ENCODE measurements at regions not wholly inside any gene's neighbourhood (a gene's known extent, or its start where the extent isn't known, plus 50 kb on each side); places are given as distances from the start of the nearest gene placed in this dataset.

DNA sequence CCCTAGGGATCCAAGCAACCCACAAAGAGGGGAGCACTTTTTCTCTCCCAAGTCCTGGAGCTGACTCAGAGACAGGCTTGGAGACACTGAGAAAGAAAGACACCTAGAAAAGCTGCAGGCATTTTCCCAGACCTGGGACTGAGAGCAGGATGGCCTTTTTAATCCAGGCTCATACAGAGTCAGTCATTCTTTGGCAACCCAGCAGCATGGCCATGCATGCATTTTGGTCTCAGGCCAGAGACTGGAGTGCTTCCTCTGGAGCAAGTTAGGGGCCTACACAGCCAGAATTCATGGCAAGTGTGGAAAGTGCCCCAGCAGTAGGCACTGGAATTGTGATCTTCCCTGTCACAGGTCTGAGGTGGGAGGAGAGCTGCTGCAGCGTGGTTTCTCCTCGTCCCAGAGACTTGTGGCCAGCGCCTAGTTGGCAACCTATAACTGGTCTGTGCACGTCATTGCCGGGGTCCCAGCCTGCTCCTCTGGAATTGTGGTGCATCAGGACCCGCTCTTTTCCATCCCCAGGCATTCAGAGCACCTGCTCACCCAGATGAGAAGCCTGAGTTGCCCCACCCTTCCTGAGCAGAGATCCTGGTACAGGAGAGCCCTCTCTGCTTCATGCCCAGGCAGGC is 231.9 kb upstream of the RAB6C start:
- no peak for TF ChIP-seq CTCF (IDR thresholded peaks at IDR 0.05; ENCODE audit: low read depth, low read length, missing control alignments)
- H3K4me3 ChIP-seq (replicated peaks; ENCODE audit: low read depth, low read length): no peak overlapping the region
- no peak for DNase-seq (ENCODE audit: extremely low read depth, low read depth)

GRCh38 chr2:129748250-129748649 is 231.2 kb upstream of the RAB6C start:
- no peak for TF ChIP-seq CTCF (IDR thresholded peaks at IDR 0.05; ENCODE audit: low read depth, low read length, missing control alignments)
- no peak overlapping the region for H3K4me3 ChIP-seq (replicated peaks; ENCODE audit: low read depth, low read length)
- DNase-seq (ENCODE audit: extremely low read depth, low read depth): no peak

DNA sequence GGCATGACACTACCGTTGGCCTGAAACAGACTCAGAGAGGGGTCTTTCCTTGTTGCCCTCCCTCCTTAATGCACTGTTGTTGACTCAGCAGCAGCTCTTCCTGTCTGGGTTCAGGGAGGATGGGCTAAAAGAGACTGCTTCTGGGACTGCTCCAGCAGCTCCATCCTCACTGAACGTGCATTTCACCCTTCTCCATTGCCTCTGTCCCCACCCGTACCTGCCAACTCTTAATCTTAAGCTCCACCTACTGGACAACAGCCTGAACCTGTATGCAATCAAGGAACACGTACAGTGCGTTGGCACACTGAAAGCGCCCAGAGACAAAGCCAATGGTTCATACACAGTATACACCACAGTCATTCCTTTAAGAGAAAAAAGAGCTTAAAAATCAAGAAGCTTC is 230.8 kb upstream of the RAB6C start:
- DNase-seq (ENCODE audit: extremely low read depth, low read depth): no peak
- no peak overlapping the region for H3K4me3 ChIP-seq (replicated peaks; ENCODE audit: low read depth, low read length)
- no peak for TF ChIP-seq CTCF (IDR thresholded peaks at IDR 0.05; ENCODE audit: low read depth, low read length, missing control alignments)

DNA sequence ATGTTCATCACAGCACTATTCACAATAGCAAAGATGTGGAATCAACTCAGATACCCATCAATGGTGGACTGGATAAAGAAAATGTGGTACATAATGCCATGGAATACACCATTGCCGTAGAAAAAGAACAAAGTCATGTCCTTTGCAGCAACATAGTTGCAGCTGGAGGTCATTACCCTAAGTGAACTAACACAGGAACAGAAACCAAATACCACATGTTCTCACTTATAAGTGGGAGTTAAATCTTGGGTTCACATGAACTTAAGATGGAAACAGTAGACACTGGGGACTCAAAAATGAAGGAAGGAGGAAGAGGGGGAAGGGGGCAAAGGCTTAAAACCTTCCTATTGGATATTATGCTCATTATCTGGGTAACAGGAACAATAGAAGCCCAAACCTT is 228.1 kb upstream of the RAB6C start:
- TF ChIP-seq CTCF (IDR thresholded peaks at IDR 0.05; ENCODE audit: low read depth, low read length, missing control alignments): no peak
- DNase-seq (ENCODE audit: extremely low read depth, low read depth): no peak
- H3K4me3 ChIP-seq (replicated peaks; ENCODE audit: low read depth, low read length): no peak overlapping the region

DNA sequence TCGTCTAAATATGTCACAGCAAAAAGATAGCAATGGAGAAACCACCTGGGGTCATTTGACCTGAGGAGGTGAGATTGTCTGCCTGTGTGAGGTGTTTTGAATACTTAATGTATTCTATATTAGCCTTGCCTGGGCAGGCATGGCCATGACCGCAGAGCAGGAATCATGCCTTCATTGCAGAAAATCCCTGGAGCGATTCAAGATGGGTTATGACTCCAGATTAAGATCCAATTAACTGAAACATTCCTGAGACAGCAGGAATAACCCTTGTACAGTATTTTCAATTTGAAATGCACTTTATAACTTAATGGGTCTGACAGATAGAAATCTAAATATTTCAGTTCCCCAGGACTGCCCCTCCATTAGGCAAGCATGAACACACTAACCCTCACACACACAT is 227.3 kb upstream of the RAB6C start:
- DNase-seq (ENCODE audit: extremely low read depth, low read depth): no peak
- TF ChIP-seq CTCF (IDR thresholded peaks at IDR 0.05; ENCODE audit: low read depth, low read length, missing control alignments): no peak
- H3K4me3 ChIP-seq (replicated peaks; ENCODE audit: low read depth, low read length): no peak overlapping the region

- no peak for DNase-seq (ENCODE audit: extremely low read depth, low read depth)
- no peak for TF ChIP-seq CTCF (IDR thresholded peaks at IDR 0.05; ENCODE audit: low read depth, low read length, missing control alignments)
- H3K4me3 ChIP-seq (replicated peaks; ENCODE audit: low read depth, low read length): no peak overlapping the region
These were observed 226.8 kb upstream of the RAB6C start for GRCh38 chr2:129752686-129753085.

GRCh38 chr2:129753261-129753660 is 226.2 kb upstream of the RAB6C start:
- DNase-seq (ENCODE audit: extremely low read depth, low read depth): no peak
- H3K4me3 ChIP-seq (replicated peaks; ENCODE audit: low read depth, low read length): no peak overlapping the region
- no peak for TF ChIP-seq CTCF (IDR thresholded peaks at IDR 0.05; ENCODE audit: low read depth, low read length, missing control alignments)
